Left renal pelvis (tissue), 4 donors: ENCODE measurements at regions not wholly inside any gene's neighbourhood (a gene's known extent, or its start where the extent isn't known, plus 50 kb on each side); places are given as distances from the start of the nearest gene placed in this dataset.

ENCODE experiments used
- DNase-seq, 4 donors: peaks; one replicate each; pipeline ENCODE4 v3.0.0-alpha.2; 2013; ENCODE audit warnings: low read depth in 4 of 4, low spot score in 3 of 4

GRCh38 chr5:73395256-73395655 lies 53.3 kb downstream of the FOXD1 start:
- DNase-seq, result no peak

GRCh38 chr5:73394610-73395009 lies 54.0 kb downstream of the FOXD1 start:
- DNase-seq, result no peak

- DNase-seq, result no peak
Observed at GRCh38 chr5:73393611-73394489, 54.7 kb downstream of the FOXD1 start.

GRCh38 chr5:73392775-73393174 lies 55.8 kb downstream of the FOXD1 start:
- DNase-seq, result no peak

- DNase-seq, result no peak
Observed at GRCh38 chr5:73391441-73391881, 57.1 kb downstream of the FOXD1 start.

GRCh38 chr5:73390972-73391371 lies 57.6 kb downstream of the FOXD1 start:
- DNase-seq, result no peak

GRCh38 chr5:73388740-73389139 lies 59.8 kb downstream of the FOXD1 start:
- DNase-seq, result no peak

- DNase-seq, result no peak
Observed at GRCh38 chr5:73388306-73388684, 60.3 kb downstream of the FOXD1 start.

GRCh38 chr5:73387601-73388305 lies 60.8 kb downstream of the FOXD1 start:
- DNase-seq, result no peak

GRCh38 chr5:73387149-73387591 lies 61.4 kb downstream of the FOXD1 start:
- no peak for DNase-seq

GRCh38 chr5:73384861-73385260 lies 63.7 kb downstream of the FOXD1 start:
- DNase-seq, result no peak

GRCh38 chr5:73382401-73382740 lies 66.2 kb downstream of the FOXD1 start:
- DNase-seq, result no peak

GRCh38 chr5:73381590-73382400 lies 66.8 kb downstream of the FOXD1 start:
- no peak for DNase-seq

GRCh38 chr5:73380710-73381589 lies 67.6 kb downstream of the FOXD1 start:
- DNase-seq, result no peak

GRCh38 chr5:73380041-73380440 lies 68.5 kb downstream of the FOXD1 start:
- no peak for DNase-seq

- no peak for DNase-seq
Observed at GRCh38 chr5:73379435-73379834, 69.1 kb downstream of the FOXD1 start.

GRCh38 chr5:73378765-73379164 lies 69.8 kb downstream of the FOXD1 start:
- DNase-seq, result no peak

- no peak for DNase-seq
Observed at GRCh38 chr5:73378070-73378469, 70.5 kb downstream of the FOXD1 start.

GRCh38 chr5:73376618-73377170 lies 71.9 kb downstream of the FOXD1 start:
- no peak for DNase-seq

- DNase-seq, result no peak
Observed at GRCh38 chr5:73375949-73376348, 72.6 kb downstream of the FOXD1 start.
